Common myeloid progenitor, CD34-positive (primary cell): ENCODE measurements at regions not wholly inside any gene's neighbourhood (a gene's known extent, or its start where the extent isn't known, plus 50 kb on each side); places are given as distances from the start of the nearest gene placed in this dataset.

Source experiments
- CTCF ChIA-PET: fragments of 350-600 bp; sonication (Branson Sonifier 250); formaldehyde crosslinking; loops from one replicate; lab custom pipeline; 2021; ENCODE audit warnings: antibody characterized with exemption; lab: Charles Lee
- POLR2A ChIA-PET: fragments of 350-600 bp; sonication (Branson Sonifier 250); formaldehyde crosslinking; loops from one replicate; lab custom pipeline; 2021; ENCODE audit warnings: antibody characterized with exemption; lab: Charles Lee
- DNase-seq, 3 donors: peaks; one replicate each; pipeline versions ENCODE4 v3.0.0 to v3.0.0-alpha.2; 2013
- H3K27ac ChIP-seq, 2 experiments: 1 replicate in 1 of 2; 2 replicates in 1 of 2; pipeline ENCODE4 v1.7.0; 2013; ENCODE audit warnings: inconsistent platforms in 2 of 2, low read length in 2 of 2, mild to moderate bottlenecking in 2 of 2, low read depth in 1 of 2, moderate library complexity in 1 of 2; ENCODE audit not compliant: severe bottlenecking in 2 of 2, insufficient read depth in 1 of 2, poor library complexity in 1 of 2
- H3K27me3 ChIP-seq, 5 experiments: replicated peaks in 2 of 5; 1 replicate in 3 of 5; 2 replicates in 2 of 5; pipeline versions ENCODE4 v1.6.1 to v1.7.0; 2013; ENCODE audit warnings: low read length in 4 of 5, mild to moderate bottlenecking in 2 of 5, moderate library complexity in 2 of 5, inconsistent platforms in 1 of 5; ENCODE audit not compliant: insufficient read depth in 5 of 5, control insufficient read depth in 4 of 5
- H3K36me3 ChIP-seq, 4 experiments: 1 replicate in 2 of 4; 2 replicates in 2 of 4; pipeline versions ENCODE4 v1.6.1 to v1.7.0; 2013; ENCODE audit warnings: low read length in 3 of 4, control low read depth in 1 of 4, mild to moderate bottlenecking in 1 of 4; ENCODE audit not compliant: control insufficient read depth in 4 of 4, insufficient read depth in 4 of 4
- H3K4me1 ChIP-seq, 4 experiments: 1 replicate in 3 of 4; 2 replicates in 1 of 4; pipeline versions ENCODE4 v1.6.1 to v1.7.1; 2013; ENCODE audit warnings: low read length in 3 of 4, mild to moderate bottlenecking in 3 of 4, control low read depth in 1 of 4, inconsistent platforms in 1 of 4, moderate library complexity in 1 of 4; ENCODE audit not compliant: control insufficient read depth in 4 of 4, insufficient read depth in 4 of 4; ENCODE audit errors: control extremely low read depth in 1 of 4
- H3K4me3 ChIP-seq, 7 experiments: 1 replicate in 4 of 7; 2 replicates in 3 of 7; pipeline versions ENCODE4 v1.5.1 to v1.7.0; 2013; ENCODE audit warnings: mild to moderate bottlenecking in 7 of 7, low read length in 6 of 7, moderate library complexity in 6 of 7, inconsistent platforms in 2 of 7, low read depth in 2 of 7, control low read depth in 1 of 7; ENCODE audit not compliant: insufficient read depth in 4 of 7, control insufficient read depth in 1 of 7; ENCODE audit errors: extremely low read depth in 1 of 7
- H3K9me3 ChIP-seq, 5 experiments: 1 replicate in 4 of 5; 2 replicates in 1 of 5; pipeline versions ENCODE4 v1.6.1 to v1.7.1; 2013; ENCODE audit warnings: low read length in 4 of 5, mild to moderate bottlenecking in 2 of 5, inconsistent platforms in 1 of 5, low read depth in 1 of 5, moderate library complexity in 1 of 5; ENCODE audit not compliant: control insufficient read depth in 4 of 5, insufficient read depth in 2 of 5; ENCODE audit errors: control extremely low read depth in 1 of 5
- WGBS: methylation state at CpG from one replicate; pipeline ENCODE4 v1.1.5; 2013; ENCODE audit not compliant: insufficient coverage; 5-methylcytosine and 5-hydroxymethylcytosine counted together

DNA sequence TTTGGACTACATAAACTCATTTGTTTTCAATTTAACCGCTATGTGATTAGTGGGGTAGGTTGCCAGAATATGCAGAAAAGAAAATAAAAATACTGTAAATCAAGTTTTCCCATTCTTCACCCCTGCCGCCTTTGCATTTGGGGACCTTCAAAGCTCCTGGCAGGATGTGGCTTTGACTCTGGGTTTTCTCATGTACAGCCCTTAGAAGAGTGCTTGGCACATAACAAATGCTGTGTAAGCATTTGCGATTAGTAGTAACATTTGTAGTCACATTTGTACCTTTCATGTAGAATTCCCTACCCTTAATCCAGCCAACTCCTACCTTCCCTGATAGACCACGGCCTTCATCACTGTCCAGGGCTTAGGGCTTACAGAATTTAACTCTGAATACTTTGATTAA, 262.6 kb downstream of the MREG start:
- ChIA-PET CTCF (no interaction called here), POLR2A (no interaction called here)
- Histone ChIP-seq H3K27me3 (peaks cover 0 to 3% (median 0%) of the 10 kb centered on the region in 5 experiments), H3K4me1 (peaks cover 0 to 7% (median 2%) of the 10 kb centered on the region in 4 experiments), H3K36me3 (no peaks in the 10 kb centered on the region), H3K9me3 (no peaks in the 10 kb centered on the region), H3K4me3 (no peak overlapping the region), H3K27ac (no peak overlapping the region)
- no CpG with 5 or more reads among the region's 4 CpGs for WGBS
- DNase-seq: peak in 1 of 3 donors; percentile 19

DNA sequence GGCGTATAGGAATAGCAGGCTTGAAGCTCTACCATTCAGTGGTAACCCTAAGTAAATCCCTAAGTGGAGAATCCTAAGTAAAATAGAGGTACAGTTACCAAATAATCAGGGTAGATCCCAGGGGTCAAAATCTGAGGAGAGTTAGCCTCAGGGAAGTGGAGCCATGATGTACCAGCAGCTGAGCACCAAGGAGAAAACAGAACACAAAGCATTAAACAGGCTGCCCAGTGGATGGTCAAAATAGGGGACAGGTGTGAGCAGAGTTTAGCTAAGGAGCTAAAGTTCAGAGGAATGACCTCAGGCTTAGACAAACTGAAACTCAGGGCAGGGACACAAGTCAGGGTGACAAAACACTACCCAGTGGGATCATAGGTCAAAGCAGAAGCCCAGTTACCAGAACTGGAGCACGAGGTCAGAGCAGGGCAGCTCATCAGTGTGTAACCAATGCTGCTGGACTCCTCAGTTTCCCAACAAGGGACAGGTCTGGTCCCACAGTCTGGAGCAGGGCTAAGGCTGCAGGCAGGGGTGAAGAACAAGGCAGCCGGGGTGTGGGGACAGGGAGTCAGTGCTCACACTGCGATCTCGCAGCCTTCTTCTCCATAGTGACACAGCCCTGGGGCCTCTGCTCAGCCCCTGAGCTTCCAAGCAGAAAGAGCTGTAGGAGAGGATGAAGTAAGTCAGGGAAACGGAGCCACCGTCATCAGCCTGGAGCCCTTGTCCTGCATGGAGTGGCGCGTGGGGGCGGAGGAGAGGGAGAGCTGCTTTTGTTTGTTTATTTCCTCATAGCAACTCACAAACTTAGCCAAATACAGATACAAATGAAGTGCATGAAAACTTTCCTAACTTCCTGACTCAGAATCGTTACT, 264.0 kb downstream of the MREG start:
- H3K4me3 ChIP-seq: no peak overlapping the region
- DNase-seq: no peak
- H3K36me3 ChIP-seq: no peaks in the 10 kb centered on the region
- no peak overlapping the region for H3K27ac ChIP-seq
- 94% methylated on average over 6 of the region's 11 CpGs for WGBS
- no peaks in the 10 kb centered on the region for H3K9me3 ChIP-seq
- POLR2A ChIA-PET: no interaction called here
- H3K4me1 ChIP-seq: peaks cover 0 to 7% (median 2%) of the 10 kb centered on the region in 4 experiments
- CTCF ChIA-PET: interaction anchor here (0.5 to 0.6 kb wide), 2 partner anchors 188 to 252 kb away, joined by 3 to 4 read pairs; no protein-coding TSS in a partner anchor
- peaks cover 0 to 3% (median 0%) of the 10 kb centered on the region in 5 experiments for H3K27me3 ChIP-seq

DNA sequence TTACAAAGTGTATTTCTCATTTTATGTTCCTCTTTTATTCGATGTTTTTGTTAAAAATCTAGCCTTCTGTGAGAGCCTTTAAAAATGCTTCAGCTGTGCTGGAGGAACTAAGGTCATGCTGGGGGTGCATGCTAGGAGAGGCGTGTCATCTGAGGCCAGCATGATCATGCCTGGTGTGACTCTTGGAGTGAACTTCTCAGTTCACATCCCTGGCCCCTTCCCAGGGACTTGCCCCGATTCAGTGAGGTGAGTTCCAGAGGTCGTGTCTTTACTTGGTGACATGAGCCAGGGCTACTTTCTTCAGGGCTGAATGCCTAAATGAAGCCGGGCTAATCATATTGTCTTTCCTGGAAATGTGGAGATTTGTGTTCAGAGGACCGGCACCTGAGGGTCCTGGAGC, 264.9 kb downstream of the MREG start:
- POLR2A ChIA-PET: no interaction called here
- peak in 2 of 3 donors; percentile 14 to 52 for DNase-seq
- 93% methylated on average over 5 of the region's 6 CpGs for WGBS
- Histone ChIP-seq H3K36me3 (no peaks in the 10 kb centered on the region), H3K4me3 (no peak overlapping the region), H3K27ac (no peak overlapping the region), H3K4me1 (peaks cover 0 to 7% (median 2%) of the 10 kb centered on the region in 4 experiments), H3K9me3 (peaks cover 0 to 1% (median 0%) of the 10 kb centered on the region in 5 experiments), H3K27me3 (peaks cover 0 to 3% (median 0%) of the 10 kb centered on the region in 5 experiments)
- CTCF ChIA-PET: no interaction called here

DNA sequence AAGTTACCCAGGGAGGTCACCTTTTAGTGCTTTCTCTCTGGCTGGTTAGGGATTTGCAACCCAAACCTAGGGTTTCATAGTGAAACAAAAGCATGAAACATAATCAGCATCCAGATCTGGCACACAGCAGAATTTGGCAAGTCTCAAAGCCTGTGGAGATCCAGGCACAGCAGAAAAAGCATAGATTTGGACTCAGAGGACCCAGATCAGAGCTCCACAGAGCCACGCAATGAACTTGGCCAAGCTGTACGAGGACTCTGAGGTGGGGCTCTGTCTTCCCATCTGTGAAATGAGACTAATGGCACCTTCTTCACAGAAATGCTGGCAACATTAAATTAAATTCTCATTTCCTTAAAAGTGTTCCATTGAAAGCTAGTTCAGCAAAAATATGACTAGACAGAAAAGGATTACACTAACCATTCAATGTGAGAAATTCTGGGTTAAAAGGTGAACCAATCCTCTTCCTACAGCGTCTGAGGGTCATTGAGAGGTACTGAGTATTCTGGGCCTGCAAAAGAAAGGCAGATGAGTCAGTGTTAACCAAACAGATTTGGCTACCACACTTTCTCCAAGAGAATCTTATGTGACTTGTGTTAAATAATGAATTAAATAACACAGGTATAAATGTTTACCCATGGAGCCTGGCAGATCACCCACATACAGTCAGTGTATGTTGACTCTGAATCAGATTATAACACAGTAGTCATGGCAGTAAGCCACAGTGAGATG, 266.3 kb downstream of the MREG start:
- WGBS: 95% methylated on average over 3 of the region's 3 CpGs
- H3K4me3 ChIP-seq: no peak overlapping the region
- H3K4me1 ChIP-seq: peaks cover 0 to 7% (median 3%) of the 10 kb centered on the region in 4 experiments
- ChIA-PET CTCF (no interaction called here), POLR2A (no interaction called here)
- H3K9me3 ChIP-seq: peaks cover 0 to 2% (median 0%) of the 10 kb centered on the region in 5 experiments
- no peaks in the 10 kb centered on the region for H3K36me3 ChIP-seq
- no peak for DNase-seq
- no peak overlapping the region for H3K27ac ChIP-seq
- peaks cover 0 to 3% (median 0%) of the 10 kb centered on the region in 5 experiments for H3K27me3 ChIP-seq

DNA sequence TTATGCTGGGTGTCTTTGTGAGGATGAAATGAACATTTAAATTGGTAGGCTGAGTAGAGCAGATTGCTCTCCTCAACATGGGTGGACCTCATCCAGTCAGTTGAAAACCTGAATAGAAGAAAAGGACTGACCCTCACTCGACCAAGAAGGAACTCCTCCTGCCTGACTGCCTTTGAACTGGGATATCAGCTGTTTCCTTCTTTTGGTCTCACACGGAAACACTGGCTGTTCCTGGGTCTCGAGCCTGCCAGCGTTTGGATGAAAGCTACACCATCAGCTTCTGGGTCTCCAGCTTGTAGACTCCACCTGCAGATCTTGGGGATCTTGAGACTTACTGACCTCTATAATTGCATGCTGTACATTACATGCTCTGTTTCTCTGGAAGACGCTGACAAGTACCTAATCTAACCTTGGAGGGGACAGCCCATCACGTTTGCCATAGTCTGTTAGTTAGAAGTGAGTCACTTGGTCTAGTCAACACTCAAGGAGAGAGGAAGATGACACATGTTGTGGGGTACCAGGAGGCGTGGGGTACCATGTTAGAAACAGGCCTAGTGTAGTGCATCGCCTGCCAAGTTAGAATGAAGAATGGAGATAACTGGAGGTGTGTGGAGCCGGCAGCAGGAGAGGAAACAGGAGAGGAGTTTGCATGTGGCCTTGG, 267.0 kb downstream of the MREG start:
- H3K4me3 ChIP-seq: no peak overlapping the region
- no peak overlapping the region for H3K27ac ChIP-seq
- ChIA-PET CTCF (interaction anchor here (2.1 kb wide), 1 partner anchor 14 kb away, joined by 4 read pairs; no protein-coding TSS in a partner anchor), POLR2A (no interaction called here)
- 68% methylated on average over 9 of the region's 9 CpGs for WGBS
- DNase-seq: no peak
- H3K4me1 ChIP-seq: peaks cover 0 to 7% (median 3%) of the 10 kb centered on the region in 4 experiments
- no peaks in the 10 kb centered on the region for H3K36me3 ChIP-seq
- H3K9me3 ChIP-seq: peaks cover 0 to 2% (median 0%) of the 10 kb centered on the region in 5 experiments
- peaks cover 0 to 3% (median 0%) of the 10 kb centered on the region in 5 experiments for H3K27me3 ChIP-seq

DNA sequence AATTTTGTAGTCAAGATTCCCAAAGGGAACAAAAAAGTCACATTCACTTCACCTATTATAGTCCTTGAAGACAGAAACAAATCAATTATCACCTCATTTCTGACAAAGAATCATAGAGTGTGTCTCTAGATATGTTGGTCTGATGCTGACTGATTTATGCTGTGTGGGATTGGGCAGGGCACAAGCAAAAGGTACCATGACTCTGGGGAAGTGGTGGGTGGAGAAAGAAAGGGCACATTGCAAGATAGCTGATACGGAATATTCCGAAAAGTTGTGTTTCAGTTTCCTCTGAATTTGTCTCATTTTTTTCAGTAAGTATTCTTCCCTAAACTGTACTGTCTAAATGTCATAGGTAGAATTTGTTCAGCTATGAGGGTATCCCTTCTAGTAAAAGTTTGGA, 268.0 kb downstream of the MREG start:
- Histone ChIP-seq H3K4me3 (no peak overlapping the region), H3K36me3 (no peaks in the 10 kb centered on the region), H3K4me1 (peaks cover 0 to 7% (median 1%) of the 10 kb centered on the region in 4 experiments), H3K27me3 (peaks cover 0 to 2% (median 0%) of the 10 kb centered on the region in 5 experiments), H3K9me3 (peaks cover 0 to 2% (median 0%) of the 10 kb centered on the region in 5 experiments), H3K27ac (no peak overlapping the region)
- no peak for DNase-seq
- ChIA-PET POLR2A (no interaction called here), CTCF (interaction anchor here (2.1 kb wide), 1 partner anchor 15 kb away, joined by 4 read pairs; no protein-coding TSS in a partner anchor)
- WGBS: no CpG with 5 or more reads among the region's 2 CpGs
